Colonic mucosa (tissue), 4 donors: ENCODE measurements at regions not wholly inside any gene's neighbourhood (a gene's known extent, or its start where the extent isn't known, plus 50 kb on each side); places are given as distances from the start of the nearest gene placed in this dataset.

Experiments used
- DNase-seq: peaks from one replicate; pipeline ENCODE4 v3.0.0-alpha.2; 2020
- H3K27ac ChIP-seq: fragments of 200-600 bp; one replicate; pipeline ENCODE4 v1.8.0; 2021
- H3K27me3 ChIP-seq: fragments of 200-600 bp; one replicate; pipeline ENCODE4 v1.8.0; 2021
- H3K36me3 ChIP-seq: fragments of 200-600 bp; one replicate; pipeline ENCODE4 v1.8.0; 2021
- H3K4me1 ChIP-seq: fragments of 200-600 bp; one replicate; pipeline ENCODE4 v1.8.0; 2021; ENCODE audit warnings: mild to moderate bottlenecking
- H3K4me3 ChIP-seq: fragments of 200-600 bp; one replicate; pipeline ENCODE4 v1.8.0; 2021
- H3K9ac ChIP-seq, 2 donors: one replicate each; pipeline ENCODE4 v1.7.0; 2013; ENCODE audit warnings: control low read depth in 2 of 2, low read depth in 2 of 2, low read length in 2 of 2
- H3K9me3 ChIP-seq: fragments of 200-600 bp; one replicate; pipeline ENCODE4 v1.8.0; 2021
- intact Hi-C: fragments of 100-400 bp; cut with DNase I; formaldehyde crosslinking; loops from one replicate; pipeline ENCODE4 v1.14.1; 2022
- TF ChIP-seq, protein P1 (sequence below): fragments of 200-600 bp; IDR thresholded peaks from one replicate; pipeline ENCODE4 v1.8.0; 2022; ENCODE audit warnings: antibody characterized with exemption, mild to moderate bottlenecking
- donor health status: healthy.
- donor health status: DM: no; HTN: no; CAD: no.
- donor health status: DM: no; HTN: no; CAD: no.

DNA sequence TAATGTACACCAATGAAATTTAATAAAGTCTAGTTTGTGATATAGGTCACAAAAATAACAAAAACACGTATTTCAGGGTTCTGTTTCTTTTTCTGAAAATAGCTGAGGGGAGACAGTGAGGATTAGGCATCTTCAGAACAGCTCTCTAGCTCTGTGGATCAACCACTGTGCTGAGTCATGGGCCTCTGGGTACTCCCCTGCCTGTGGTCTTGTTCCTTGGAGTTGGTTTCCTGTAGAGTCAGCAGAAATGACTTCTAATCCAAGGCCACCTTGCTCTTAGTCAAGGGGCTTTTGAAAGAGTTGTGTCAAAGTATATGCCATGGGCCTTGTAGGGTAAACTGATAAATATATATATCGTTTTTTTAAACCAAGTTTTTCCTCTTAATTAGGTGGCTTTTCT is 141.8 kb upstream of the ZRANB2 start:
- Histone ChIP-seq H3K27ac (no peak overlapping the region), H3K36me3 (no peaks in the 10 kb centered on the region), H3K27me3 (no peaks in the 10 kb centered on the region), H3K4me3 (no peak overlapping the region), H3K4me1 (no peaks in the 10 kb centered on the region), H3K9ac (no peak overlapping the region), H3K9me3 (no peaks in the 10 kb centered on the region)
- intact Hi-C loops: no loop called here
- TF ChIP-seq, protein P1, sequence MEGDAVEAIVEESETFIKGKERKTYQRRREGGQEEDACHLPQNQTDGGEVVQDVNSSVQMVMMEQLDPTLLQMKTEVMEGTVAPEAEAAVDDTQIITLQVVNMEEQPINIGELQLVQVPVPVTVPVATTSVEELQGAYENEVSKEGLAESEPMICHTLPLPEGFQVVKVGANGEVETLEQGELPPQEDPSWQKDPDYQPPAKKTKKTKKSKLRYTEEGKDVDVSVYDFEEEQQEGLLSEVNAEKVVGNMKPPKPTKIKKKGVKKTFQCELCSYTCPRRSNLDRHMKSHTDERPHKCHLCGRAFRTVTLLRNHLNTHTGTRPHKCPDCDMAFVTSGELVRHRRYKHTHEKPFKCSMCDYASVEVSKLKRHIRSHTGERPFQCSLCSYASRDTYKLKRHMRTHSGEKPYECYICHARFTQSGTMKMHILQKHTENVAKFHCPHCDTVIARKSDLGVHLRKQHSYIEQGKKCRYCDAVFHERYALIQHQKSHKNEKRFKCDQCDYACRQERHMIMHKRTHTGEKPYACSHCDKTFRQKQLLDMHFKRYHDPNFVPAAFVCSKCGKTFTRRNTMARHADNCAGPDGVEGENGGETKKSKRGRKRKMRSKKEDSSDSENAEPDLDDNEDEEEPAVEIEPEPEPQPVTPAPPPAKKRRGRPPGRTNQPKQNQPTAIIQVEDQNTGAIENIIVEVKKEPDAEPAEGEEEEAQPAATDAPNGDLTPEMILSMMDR: no peak
- no peak for DNase-seq

DNA sequence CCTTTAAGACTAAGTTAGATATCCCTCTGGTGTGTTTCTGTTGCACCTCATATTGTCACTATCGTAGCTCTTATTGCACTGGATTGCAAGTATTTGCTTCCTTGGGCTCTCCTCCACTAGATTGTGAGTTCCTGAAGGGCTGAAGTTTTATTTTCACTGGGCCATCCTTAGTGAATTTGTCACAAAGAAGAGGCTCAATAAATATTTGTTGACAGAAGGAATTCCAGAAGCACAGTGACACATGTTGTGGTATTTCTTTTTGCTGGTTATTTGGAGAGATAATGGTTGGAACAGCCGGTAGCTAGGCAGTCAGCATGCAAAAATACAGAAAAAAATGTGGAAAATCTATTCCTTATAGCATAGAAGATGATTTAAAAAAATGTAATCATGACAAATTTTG is 129.9 kb upstream of the ZRANB2 start:
- TF ChIP-seq, protein P1: no peak
- intact Hi-C loops: no loop called here
- no peak for DNase-seq
- Histone ChIP-seq H3K9me3 (no peaks in the 10 kb centered on the region), H3K9ac (no peak overlapping the region), H3K4me3 (no peak overlapping the region), H3K27ac (no peak overlapping the region), H3K36me3 (no peaks in the 10 kb centered on the region), H3K27me3 (no peaks in the 10 kb centered on the region), H3K4me1 (no peaks in the 10 kb centered on the region)

DNA sequence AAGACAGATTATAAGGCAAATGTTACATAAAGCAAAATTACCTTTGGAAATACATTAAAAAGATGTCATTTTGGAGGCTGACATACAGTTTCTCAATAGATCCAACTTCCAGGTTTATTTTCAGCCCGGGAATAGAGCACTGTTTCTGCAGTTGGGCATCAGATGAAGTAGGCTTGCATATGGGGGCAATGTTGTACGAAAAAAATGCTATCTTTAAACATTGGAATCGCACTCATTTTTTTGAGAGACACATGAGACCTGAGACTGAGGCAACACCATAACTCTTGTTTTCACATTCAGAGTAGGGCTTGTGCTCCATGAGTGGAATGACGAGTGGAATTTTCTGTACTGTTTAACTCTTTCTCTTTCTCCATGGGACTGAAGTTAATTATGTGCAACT is 122.4 kb upstream of the ZRANB2 start:
- Histone ChIP-seq H3K27ac (no peak overlapping the region), H3K9me3 (no peaks in the 10 kb centered on the region), H3K9ac (no peak overlapping the region), H3K27me3 (no peaks in the 10 kb centered on the region), H3K36me3 (no peaks in the 10 kb centered on the region), H3K4me1 (no peaks in the 10 kb centered on the region), H3K4me3 (no peak overlapping the region)
- intact Hi-C loops: no loop called here
- TF ChIP-seq, protein P1: no peak
- DNase-seq: no peak

DNA sequence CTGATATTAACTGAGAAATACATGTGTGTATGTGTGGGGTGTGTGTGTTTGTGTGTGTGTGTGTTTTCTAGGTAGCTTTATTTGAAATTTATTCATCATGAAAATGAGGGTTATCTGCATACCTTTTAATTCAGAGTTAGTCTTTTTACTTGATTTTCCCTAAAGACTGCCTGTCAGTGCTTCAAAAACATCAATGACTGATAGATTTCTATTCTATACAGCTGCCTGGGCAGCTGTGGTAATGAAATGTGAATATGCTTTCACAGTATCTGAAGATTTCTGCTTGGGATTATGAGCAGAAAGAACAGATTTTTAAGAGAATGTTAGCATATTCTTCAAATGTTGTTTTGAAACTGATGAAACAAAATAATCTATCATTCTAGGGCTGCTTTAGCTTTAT is 119.7 kb upstream of the ZRANB2 start:
- TF ChIP-seq, protein P1: no peak
- intact Hi-C loops: no loop called here
- Histone ChIP-seq H3K27me3 (no peaks in the 10 kb centered on the region), H3K9ac (no peak overlapping the region), H3K9me3 (no peaks in the 10 kb centered on the region), H3K36me3 (no peaks in the 10 kb centered on the region), H3K4me3 (no peak overlapping the region), H3K27ac (no peak overlapping the region), H3K4me1 (no peaks in the 10 kb centered on the region)
- DNase-seq: no peak

DNA sequence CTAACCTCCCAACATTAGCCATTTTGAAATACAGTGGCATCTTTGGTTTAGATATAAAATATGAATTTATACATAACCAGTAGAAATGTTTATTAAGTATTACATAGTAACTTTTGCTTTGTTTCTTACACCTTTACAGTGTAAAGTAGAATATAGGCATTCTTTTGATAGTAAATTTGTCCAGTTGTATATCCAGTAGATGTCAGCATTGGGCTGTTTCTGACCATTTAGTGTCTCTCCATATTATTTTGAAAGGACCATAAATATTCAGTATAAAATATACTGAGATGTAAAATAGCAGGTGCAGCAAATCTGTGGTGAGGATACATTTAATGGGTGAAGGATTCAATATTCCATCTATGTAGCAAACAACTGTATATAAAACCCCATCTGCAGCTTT is 115.8 kb upstream of the ZRANB2 start:
- Histone ChIP-seq H3K27ac (no peak overlapping the region), H3K9me3 (no peaks in the 10 kb centered on the region), H3K36me3 (no peaks in the 10 kb centered on the region), H3K4me3 (no peak overlapping the region), H3K4me1 (no peaks in the 10 kb centered on the region), H3K9ac (no peak overlapping the region), H3K27me3 (no peaks in the 10 kb centered on the region)
- DNase-seq: no peak
- intact Hi-C loops: loop anchor here (5.0 to 10.0 kb wide), 2 partner anchors 326 to 838 kb away; no protein-coding TSS in a partner anchor
- TF ChIP-seq, protein P1: peak; percentile 27

DNA sequence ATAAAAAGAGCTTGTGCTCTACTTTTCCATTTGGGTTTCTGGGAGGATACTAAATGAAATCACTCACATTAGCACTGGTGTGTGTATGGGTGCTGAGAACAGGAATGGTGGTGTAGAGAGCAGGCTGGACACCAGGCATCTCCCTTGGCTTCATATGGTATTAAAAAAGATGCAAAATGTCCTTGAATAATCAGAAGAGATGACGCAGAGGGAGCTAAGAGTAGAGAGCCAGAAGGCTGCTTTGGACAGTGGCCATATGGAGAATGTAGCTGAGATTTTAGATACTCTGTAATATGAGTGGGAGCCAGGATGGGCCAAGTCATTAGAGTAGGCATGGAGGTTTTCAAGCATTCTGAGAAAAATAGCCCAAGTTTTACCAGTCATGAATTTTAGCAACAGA is 112.3 kb upstream of the ZRANB2 start:
- Histone ChIP-seq H3K9ac (no peak overlapping the region), H3K4me3 (no peak overlapping the region), H3K36me3 (no peaks in the 10 kb centered on the region), H3K27me3 (no peaks in the 10 kb centered on the region), H3K4me1 (no peaks in the 10 kb centered on the region), H3K9me3 (no peaks in the 10 kb centered on the region), H3K27ac (no peak overlapping the region)
- DNase-seq: no peak
- TF ChIP-seq, protein P1: no peak
- intact Hi-C loops: loop anchor here (10.0 kb wide), 1 partner anchor 842 kb away; no protein-coding TSS in a partner anchor
